GM19452 (cell line): ENCODE measurements at regions not wholly inside any gene's neighbourhood (a gene's known extent, or its start where the extent isn't known, plus 50 kb on each side); places are given as distances from the start of the nearest gene placed in this dataset.
"Not testable (repeated sequence)": the region's sequence is repeated elsewhere in the genome, so short reads cannot be mapped to it uniquely, and the experiment has no call there.

Experiments
- ATAC-seq: cut with Tn5 transposase; IDR thresholded peaks from one replicate; pipeline ENCODE4 v1.9.1; 2021; ENCODE audit not compliant: unreplicated experiment

DNA sequence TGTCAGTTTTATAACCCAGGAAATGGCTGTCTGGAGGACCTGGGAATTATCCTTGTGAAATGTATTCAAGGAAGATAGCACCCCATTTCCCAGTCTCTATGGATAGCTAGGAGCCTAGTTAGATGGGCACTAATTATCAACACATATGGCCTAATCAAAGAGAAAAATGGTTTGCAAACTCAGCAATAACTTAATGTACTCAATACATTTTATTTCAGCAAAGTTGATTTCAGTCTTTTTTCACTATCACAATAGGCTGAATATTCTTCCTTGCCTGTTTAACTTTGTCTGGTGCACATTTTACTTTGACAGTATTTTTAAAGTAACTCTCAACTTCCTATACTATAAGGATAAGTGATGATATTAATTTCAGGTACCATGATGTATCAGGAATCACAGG, 756.3 kb downstream of the CCDC85A start:
- no peak for ATAC-seq

DNA sequence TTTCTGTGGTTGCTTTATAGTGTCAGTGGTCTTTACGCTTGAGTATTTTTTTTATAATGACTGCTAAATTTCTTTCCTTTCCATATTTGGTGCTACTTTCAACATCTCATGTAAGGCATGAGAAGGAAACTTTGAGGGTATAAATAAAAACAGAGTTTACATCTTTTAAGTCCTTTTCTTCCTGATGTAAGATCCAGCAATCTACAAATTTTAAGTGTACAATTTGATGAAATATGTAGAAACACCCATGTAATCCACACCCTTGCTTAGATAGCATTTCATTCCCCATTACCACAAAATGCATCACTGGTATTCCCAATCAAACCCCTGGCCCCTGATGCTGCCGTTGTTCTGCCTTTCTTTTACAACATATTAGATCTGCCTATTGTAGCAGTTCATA, 769.1 kb downstream of the CCDC85A start:
- no peak for ATAC-seq

DNA sequence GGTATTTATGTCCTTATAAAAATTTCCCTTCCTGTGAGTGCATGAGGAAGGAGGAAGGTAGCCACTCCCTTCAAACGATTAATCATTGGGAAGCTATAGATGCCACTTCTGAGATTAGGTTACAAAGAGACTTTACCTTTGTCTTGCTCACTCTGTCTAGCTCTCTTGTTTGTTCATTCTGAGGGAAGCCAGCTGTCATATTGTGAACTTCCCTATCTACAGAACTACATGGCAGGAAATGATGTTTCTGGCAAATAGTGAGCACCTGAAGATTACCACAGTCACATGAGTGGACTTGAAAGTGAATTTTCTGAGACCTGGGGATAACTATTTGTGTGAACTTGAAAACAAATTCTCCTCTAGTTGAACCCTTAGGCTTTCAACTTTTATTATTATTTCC, 776.8 kb downstream of the CCDC85A start:
- no peak for ATAC-seq

DNA sequence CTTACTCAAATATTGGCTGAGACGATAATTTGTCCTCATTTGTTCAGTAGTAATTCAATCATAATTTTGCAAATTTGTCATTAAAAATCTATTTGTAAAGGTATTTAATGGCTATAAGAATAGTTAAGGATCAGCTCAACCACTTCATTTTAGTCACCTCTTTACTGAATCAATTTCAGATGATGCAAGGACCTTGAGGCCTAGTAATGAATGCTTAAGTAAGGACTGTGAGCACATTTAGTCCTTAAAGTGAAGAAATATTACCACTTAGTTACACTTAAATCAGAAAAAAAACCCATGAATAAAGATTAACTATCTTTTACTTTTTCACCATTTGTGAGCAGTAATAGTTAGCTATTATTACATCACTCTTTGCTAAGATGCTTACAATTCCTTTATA, 778.9 kb downstream of the CCDC85A start:
- no peak for ATAC-seq

DNA sequence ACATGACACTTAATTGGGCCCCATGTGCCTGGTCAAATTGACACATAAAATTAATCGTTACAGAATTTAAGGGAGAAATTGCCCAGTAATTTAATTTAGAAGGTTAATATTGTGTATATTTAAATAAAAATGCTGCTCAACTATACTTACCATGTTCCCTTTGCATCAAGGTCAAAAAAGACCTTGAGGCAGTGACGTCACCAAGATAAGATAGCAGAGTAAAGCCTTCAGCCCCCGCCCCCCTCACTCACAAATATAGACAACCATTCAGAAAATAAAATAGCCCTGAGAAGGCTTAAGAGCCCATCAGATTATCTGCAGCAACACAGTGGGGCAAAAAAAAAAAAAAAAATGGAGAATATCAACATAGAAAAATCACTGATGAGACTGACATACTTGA, 785.7 kb downstream of the CCDC85A start:
- ATAC-seq: no peak

DNA sequence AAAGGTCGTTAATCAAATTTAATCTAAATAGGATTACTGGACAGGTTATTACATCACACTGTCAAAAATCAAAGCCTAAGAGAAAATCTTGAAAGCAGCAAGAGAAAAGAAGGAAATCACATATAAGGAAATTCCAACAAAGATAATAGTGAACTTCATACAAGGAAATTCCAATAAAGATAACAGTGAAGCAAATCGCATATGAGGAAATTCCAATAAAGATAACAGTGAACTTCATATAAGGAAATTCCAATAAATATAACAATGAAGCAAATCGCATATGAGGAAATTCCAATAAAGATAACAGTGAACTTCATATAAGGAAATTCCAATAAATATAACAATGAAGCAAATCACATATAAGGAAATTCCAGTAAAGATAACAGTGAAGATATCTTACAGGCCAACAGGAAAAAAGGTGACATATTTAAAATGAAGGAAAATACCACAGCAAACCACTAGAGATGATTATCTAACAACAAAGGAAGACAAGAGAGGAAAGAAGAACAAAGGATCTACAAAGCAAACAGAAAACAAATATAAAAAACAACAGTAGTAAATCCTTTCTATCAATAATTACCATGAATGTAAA, 787.7 kb downstream of the CCDC85A start:
- no peak for ATAC-seq

DNA sequence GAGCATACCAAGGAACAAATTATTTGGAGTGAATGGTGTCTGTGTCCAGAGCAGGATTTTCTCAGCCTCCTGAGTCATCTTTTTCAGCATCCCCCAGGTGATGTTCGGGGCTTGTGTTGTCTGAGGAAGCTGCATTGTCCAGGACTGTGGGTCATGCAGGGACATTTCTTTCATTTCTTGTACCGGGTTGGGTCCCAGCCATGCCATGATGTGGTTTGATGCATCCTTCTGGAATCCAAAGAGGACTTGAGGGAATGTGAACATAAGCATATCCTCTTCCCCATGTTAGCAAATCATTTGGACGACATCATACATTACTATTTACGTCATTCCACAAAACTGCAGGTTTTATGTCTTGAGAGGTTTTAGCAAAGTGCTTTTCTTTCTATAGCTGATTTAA, 797.8 kb downstream of the CCDC85A start:
- no peak for ATAC-seq

DNA sequence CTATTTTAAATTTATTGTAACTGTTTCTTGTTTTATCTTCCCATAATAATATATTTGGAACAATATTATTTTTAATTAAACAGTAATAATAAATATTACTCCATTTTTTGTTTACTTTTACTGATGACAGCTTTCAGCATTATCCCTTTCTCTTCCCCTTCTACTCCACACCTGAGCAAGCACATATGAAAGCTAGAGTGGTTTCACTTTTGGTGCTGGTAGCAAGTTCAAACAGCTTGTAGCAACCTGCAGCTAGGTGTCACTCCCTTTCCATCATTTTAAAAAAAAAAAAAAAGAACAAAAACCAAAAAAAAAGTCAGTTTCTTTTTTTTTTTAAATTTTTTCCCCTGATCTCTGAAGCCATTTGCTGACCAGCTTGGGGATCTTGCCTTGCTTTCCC, 801.8 kb downstream of the CCDC85A start:
- ATAC-seq: no peak

DNA sequence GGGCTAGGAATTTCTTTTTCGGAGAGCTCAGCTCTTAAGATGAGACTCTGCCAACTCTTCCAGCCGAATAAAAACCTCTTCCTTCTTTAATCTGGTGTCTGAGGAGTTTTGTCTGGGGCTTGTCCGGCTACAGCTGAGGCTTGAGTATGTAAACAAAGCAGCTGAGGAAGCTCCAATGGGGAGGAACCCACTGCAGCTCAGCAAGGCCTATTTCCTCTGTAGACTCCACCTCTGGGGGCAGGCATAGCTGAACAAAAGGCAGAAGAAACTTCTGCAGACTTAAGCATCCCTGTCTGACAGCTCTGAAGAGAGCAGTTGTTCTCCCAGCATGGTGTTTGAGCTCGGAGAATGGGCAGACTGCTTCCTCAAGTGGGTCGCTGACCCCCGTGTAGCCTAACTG, 838.7 kb downstream of the CCDC85A start:
- no peak for ATAC-seq

DNA sequence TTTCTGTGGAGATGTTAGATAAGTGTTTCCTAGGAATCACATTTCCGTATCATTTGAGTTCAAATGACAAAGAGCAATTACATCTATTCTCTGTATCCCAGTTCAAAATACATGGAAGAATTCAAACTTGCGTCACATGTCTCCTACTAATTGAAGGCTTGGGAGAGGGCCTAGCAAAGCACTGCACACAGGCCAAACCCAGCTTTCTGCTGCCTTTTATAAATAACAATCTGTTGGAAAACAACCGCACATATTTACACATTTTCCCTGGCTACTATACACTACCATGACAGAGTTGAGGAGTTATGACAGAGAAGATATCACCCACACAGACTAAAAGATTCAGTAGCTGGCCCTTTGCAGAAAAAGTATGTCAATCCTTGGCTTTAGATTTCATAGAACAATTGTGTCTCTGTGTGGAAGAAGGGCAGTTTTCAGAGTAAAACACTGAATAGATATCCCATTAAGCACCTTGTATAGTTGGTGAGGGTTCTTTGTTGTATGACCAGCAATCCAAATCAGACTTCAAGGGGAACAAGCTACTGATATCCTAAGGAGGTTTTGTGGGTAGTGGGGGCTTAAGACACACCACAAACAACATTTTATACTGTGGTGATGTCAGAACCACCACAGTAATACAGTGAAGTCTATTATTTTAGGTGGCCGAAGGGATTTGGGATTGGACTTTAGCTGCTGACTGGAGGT, 861.3 kb downstream of the CCDC85A start:
- ATAC-seq: no peak

DNA sequence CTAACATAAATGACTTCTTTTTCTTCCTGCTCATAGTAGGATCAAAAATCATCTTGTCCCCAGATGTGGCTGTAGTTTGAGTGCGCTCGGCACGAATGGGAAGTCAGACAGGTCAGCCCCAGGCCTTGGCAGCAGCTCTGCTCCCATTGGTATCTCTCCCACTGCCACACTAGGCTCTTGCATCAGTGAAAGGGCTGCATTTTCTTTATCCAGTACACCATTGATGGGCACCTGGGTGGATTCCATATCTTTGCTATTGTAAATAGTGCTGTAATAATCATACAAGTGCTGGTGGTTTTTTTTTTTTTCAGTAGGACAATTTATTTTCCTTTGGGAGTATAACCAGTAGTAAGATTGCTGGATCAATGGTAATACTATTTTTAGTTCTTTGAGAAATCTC, 865.5 kb downstream of the CCDC85A start:
- no peak for ATAC-seq

DNA sequence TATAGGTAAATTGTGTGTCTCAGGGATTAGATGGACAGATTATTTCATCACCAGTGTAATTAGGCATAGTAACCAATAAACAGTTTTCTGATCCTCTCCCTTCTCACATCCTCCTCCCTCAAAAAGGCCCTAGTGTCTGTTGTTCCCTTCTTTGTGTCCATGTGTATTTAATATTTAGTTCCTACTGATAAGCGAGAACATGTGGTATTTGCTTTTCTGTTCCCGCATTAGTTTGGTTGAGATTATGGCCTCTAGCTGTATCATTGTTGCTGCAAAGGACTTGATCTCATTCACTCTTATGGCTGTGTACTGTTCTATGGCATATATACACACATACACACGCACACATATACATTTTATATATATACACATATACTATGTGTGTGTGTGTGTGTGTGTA, 866.2 kb downstream of the CCDC85A start:
- ATAC-seq: no peak

DNA sequence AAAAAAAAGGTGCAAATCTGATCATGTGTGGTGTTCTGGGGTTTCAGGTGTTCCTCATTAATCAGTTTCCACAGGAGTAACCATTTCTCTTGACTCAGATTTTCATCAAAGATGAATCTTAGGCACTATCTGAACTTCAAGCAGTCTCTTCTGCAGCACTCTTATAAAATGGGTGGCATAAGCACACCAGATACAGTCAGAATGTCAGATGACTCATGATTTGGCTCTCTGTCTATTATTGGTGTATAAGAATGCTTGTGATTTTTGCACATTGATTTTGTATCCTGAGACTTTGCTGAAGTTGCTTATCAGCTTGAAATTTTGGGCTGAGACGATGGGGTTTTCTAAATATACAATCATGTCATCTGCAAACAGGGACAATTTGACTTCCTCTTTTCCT, 882.5 kb downstream of the CCDC85A start:
- ATAC-seq: not testable (repeated sequence)

DNA sequence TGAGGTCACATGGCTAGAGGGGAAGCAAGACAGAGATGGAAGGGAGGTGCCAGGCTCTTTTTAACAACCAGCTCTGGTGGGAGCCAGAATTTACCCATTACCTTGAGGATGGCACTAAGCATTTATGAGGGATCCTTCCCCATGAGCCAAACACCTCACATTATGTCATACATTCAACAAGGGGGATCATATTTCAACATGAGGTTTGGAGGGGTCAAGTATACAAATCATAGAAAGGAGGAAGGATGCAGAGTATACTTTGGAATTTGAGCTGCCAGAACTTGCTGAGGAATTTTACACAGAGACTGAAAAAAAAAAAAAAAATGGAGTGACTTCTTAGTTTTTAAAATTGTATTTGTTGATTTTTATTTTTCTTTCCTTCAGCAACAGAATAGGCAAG, 891.4 kb downstream of the CCDC85A start:
- ATAC-seq: no peak

DNA sequence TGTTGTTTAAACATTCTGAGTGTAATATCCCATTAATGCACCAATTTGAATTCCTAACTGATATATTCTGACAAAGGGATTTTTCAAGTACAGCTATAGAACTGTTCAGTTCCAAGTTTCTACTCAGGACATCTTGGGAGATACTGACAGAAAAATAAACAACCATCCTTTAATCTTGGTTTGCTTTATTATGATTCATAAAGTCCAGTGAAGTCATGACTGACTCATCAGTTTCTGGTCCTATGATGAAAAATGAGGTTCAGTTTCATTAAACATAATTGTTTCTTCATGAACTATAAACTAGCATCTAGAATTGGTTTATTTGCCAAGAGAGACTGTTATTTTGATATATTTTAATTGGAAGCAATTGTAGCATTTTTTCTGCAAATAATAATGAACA, 896.2 kb downstream of the CCDC85A start:
- ATAC-seq: no peak

DNA sequence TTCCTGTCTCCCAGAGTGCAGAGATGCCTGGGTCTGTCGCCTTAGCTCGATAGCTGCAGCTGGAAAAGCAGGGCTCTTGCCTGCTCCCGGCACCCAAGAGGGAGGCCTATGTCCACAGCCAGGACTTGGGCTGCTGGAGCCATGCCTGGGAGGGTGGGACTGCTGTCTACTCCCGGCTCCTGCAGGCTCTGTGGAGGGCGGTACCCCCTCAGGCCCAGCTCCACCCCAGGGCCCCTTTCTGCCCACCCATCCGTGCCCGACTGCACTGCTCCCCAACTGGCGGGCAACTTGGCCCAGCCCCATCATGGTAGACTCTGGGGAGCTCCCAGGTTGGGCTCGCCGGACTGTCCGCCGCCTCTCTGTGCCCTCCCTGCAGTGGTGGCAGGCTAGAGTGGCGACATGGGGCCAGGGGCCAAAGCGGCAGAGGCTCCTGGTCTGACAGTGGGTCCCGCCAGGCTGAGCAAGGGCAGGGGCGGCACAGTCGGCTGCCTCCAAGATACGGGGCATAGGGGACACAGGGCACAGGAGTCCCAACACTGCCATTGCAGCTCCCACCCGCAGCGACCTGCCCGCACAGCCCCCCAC, 901.0 kb downstream of the CCDC85A start:
- ATAC-seq: no peak

DNA sequence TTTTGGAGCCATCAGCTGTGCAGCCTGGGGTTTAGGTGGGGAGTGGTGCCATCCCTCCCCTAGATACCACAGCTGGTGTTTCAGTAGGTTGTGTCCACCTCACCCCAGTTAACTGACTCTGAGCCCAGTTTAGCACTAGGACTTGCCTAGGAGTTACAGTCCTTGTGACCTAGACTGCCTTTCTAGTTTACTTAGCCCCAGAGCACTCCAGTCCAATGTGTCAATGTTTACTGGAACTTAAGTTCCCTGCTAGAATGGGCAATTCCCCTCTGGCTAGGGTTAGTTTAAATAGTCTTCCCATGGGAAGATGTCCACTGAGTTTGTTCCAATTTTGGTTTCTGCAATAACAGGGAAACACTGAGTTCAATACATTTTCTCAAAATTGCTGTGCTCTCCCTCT, 909.2 kb downstream of the CCDC85A start:
- no peak for ATAC-seq

DNA sequence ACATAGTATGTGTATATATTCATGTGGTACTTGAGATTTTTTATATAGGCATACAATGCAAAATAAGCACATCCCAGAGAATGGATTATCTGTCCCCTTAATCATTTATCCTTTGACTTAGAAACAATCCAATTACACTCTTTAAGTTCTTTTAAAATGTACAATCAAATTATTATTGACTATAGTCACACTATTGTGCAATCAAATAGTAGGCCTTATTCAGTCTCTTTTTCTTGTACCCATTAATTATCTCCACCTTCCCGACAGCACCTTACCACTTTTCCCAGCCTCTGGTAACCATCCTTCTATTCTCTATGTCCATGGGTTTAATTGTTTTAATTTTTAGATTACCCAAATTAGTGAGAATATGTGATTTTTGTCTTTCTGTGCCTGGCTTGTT, 914.1 kb downstream of the CCDC85A start:
- ATAC-seq: no peak

DNA sequence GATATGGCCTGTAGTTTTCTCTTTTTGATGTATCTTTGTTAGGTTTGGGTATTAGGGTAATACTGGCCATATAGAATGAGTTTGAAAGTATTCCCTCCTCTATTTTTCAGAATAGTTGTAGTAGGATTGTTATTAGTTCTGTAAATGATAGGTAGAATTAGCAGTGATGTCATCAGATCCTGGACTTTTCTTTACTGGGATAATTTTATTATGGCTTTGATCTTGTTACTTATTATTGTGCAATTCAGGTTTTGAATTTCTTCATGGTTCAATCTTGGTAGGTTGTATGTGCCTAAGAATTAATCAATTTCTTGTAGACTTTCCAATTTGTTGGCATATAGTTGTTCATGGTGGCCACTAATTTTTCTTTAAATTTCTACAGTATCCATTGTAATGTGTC, 916.6 kb downstream of the CCDC85A start:
- ATAC-seq: no peak

DNA sequence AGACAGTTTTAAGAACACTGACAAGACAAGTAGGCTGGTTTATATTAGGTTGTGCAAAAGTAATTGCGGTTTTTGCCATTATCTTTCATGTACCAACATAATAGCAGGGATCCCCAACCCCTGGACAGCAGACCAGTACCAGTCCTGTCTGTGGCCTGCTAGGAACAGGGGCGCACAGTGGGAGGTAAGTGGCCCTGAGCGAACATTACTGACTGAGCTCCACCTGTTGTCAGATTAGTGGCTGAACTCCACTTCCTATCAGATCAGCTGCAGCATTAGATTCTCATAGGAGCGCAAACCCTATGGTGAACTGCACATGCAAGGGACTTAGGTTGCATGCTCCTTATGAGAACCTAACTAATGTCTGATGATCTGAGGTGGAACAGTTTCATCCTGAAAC, 921.9 kb downstream of the CCDC85A start:
- ATAC-seq: no peak

DNA sequence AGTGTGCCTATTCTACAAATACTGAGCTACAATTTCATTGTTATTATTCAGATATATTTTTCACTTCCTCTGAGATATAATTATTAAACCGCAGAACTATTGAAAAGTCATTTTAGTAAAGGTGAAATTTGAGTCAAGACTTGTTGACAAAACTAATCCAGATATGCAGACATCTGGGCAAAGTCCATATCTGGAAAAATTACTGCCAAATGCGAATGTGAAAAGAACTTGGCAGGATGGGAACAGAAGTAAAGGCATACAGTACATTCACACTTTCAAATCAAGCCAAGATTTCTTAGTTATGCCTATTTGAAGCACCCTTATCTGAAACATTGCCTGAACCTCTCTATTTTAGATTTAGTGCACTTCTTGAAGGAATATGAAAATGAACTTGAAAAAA, 923.6 kb downstream of the CCDC85A start:
- no peak for ATAC-seq

DNA sequence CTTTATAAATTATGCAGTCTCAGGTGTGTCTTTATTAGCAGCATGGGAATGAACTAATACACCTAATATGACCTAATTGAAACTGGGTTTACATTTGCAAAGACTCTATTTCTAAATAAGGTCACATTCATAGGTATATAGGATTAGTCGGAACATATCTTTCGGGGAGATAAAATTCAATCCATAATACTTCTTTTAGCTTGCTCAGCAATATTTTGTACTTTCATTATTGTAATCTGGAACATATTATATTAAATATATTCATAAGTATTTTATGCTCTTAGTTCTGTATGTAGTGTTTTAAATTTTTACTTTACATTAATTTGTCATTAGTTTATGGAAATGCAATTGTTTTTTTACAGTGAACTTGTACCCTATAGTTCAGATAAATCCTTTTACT, 927.7 kb downstream of the CCDC85A start:
- ATAC-seq: no peak

DNA sequence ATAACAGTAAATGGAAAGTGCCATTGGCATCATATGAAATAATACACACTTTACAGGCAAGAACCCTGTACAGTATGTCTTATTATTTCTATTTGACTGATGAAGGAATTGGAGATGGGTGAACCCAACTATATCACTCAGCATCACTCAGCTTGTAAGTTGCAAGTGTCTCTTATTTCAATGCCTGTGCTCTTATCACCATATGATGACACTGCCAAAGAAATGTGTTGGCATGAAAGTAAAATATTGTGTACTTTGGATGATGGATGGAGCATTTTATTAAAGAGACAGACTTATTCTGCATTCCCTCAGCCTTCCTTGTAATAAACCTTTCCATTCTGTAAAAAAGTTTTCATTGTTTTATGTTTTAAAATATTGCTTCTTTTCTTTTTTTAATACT, 927.5 kb upstream of the VRK2 start:
- ATAC-seq: no peak
